HG02610 (cell line): ENCODE measurements at regions not wholly inside any gene's neighbourhood (a gene's known extent, or its start where the extent isn't known, plus 50 kb on each side); places are given as distances from the start of the nearest gene placed in this dataset.
"Not testable (repeated sequence)": the region's sequence is repeated elsewhere in the genome, so short reads cannot be mapped to it uniquely, and the experiment has no call there.

Experiments
- ATAC-seq: cut with Tn5 transposase; IDR thresholded peaks from one replicate; pipeline ENCODE4 v1.9.1; 2021; ENCODE audit warnings: mild to moderate bottlenecking, moderate library complexity; ENCODE audit not compliant: unreplicated experiment

- ATAC-seq, result no peak
Observed at GRCh38 chr3:3476669-3477068, 297.2 kb upstream of the CRBN start.

- no peak for ATAC-seq
Observed at GRCh38 chr3:3468596-3468995, 289.1 kb upstream of the CRBN start.

- ATAC-seq, result no peak
Observed at GRCh38 chr3:3464131-3464530, 284.6 kb upstream of the CRBN start.

GRCh38 chr3:3461317-3461716, 281.8 kb upstream of the CRBN start:
- no peak for ATAC-seq

- no peak for ATAC-seq
Observed at GRCh38 chr3:3448468-3448867, 269.0 kb upstream of the CRBN start.

- ATAC-seq, result no peak
Observed at GRCh38 chr3:3447641-3448040, 268.1 kb upstream of the CRBN start.

GRCh38 chr3:3446251-3446650, 266.8 kb upstream of the CRBN start:
- ATAC-seq, result no peak

- no peak for ATAC-seq
Observed at GRCh38 chr3:3443482-3443881, 264.0 kb upstream of the CRBN start.

- ATAC-seq, result no peak
Observed at GRCh38 chr3:3433711-3434110, 254.2 kb upstream of the CRBN start.

- no peak for ATAC-seq
Observed at GRCh38 chr3:3429841-3430240, 250.3 kb upstream of the CRBN start.

- not testable (repeated sequence) for ATAC-seq
Observed at GRCh38 chr3:3407707-3408106, 228.2 kb upstream of the CRBN start.

GRCh38 chr3:3405131-3405530, 225.6 kb upstream of the CRBN start:
- ATAC-seq, result no peak

GRCh38 chr3:3403700-3404099, 224.2 kb upstream of the CRBN start:
- no peak for ATAC-seq

GRCh38 chr3:3392946-3393345, 213.5 kb upstream of the CRBN start:
- ATAC-seq, result no peak

GRCh38 chr3:3383461-3383860, 204.0 kb upstream of the CRBN start:
- no peak for ATAC-seq

GRCh38 chr3:3372210-3372777, 192.8 kb upstream of the CRBN start:
- no peak for ATAC-seq

- no peak for ATAC-seq
Observed at GRCh38 chr3:3368306-3368705, 188.8 kb upstream of the CRBN start.

- ATAC-seq, result no peak
Observed at GRCh38 chr3:3366386-3366785, 186.9 kb upstream of the CRBN start.

GRCh38 chr3:3365716-3366115, 186.2 kb upstream of the CRBN start:
- no peak for ATAC-seq

GRCh38 chr3:3356846-3357245, 177.4 kb upstream of the CRBN start:
- no peak for ATAC-seq

GRCh38 chr3:3355442-3355841, 176.0 kb upstream of the CRBN start:
- ATAC-seq, result no peak

GRCh38 chr3:3353153-3353552, 173.7 kb upstream of the CRBN start:
- ATAC-seq, result peak; percentile 86

GRCh38 chr3:3351226-3351625, 171.7 kb upstream of the CRBN start:
- no peak for ATAC-seq

- not testable (repeated sequence) for ATAC-seq
Observed at GRCh38 chr3:3347056-3347455, 167.6 kb upstream of the CRBN start.
